ENCODE measurements at regions not wholly inside any gene's neighbourhood (a gene's known extent, or its start where the extent isn't known, plus 50 kb on each side); places are given as distances from the start of the nearest gene placed in this dataset.
"Not testable (repeated sequence)": the region's sequence is repeated elsewhere in the genome, so short reads cannot be mapped to it uniquely, and the experiment has no call there.

- H3K9me3 ChIP-seq (ENCODE audit: control insufficient read depth, low read length): no peaks in the 10 kb centered on the region
- H3K4me1 ChIP-seq (ENCODE audit: control insufficient read depth, insufficient read depth, low read length, poor library complexity, severe bottlenecking): peaks cover 10% of the 10 kb centered on the region
- no peaks in the 10 kb centered on the region for H3K36me3 ChIP-seq (ENCODE audit: control insufficient read depth, insufficient read depth, low read length)
- WGBS, 2 experiments (ENCODE audit: insufficient coverage in 2 of 2): 80% methylated on average over 1 of the region's 1 CpG; no CpG with 5 or more reads in 1 of the 2 experiments
- H3K27ac ChIP-seq (ENCODE audit: low read depth, low read length, severe bottlenecking): no peak overlapping the region
- H3K4me3 ChIP-seq (ENCODE audit: extremely low read depth, insufficient read depth, low read length, poor library complexity, severe bottlenecking): no peak overlapping the region
These were observed 159.1 kb downstream of the TBX18 start for GRCh38 chr6:84605298-84605697.

- peaks cover 10% of the 10 kb centered on the region for H3K4me1 ChIP-seq (ENCODE audit: control insufficient read depth, insufficient read depth, low read length, poor library complexity, severe bottlenecking)
- H3K36me3 ChIP-seq (ENCODE audit: control insufficient read depth, insufficient read depth, low read length): no peaks in the 10 kb centered on the region
- H3K9me3 ChIP-seq (ENCODE audit: control insufficient read depth, low read length): no peaks in the 10 kb centered on the region
- WGBS, 2 experiments (ENCODE audit: insufficient coverage in 2 of 2): 20% methylated on average over 1 of the region's 3 CpGs; no CpG with 5 or more reads in 1 of the 2 experiments
- no peak overlapping the region for H3K27ac ChIP-seq (ENCODE audit: low read depth, low read length, severe bottlenecking)
- no peak overlapping the region for H3K4me3 ChIP-seq (ENCODE audit: extremely low read depth, insufficient read depth, low read length, poor library complexity, severe bottlenecking)
These were observed 163.0 kb downstream of the TBX18 start for GRCh38 chr6:84601366-84601765.

- H3K4me3 ChIP-seq (ENCODE audit: extremely low read depth, insufficient read depth, low read length, poor library complexity, severe bottlenecking): no peak overlapping the region
- no peaks in the 10 kb centered on the region for H3K9me3 ChIP-seq (ENCODE audit: control insufficient read depth, low read length)
- H3K36me3 ChIP-seq (ENCODE audit: control insufficient read depth, insufficient read depth, low read length): no peaks in the 10 kb centered on the region
- H3K4me1 ChIP-seq (ENCODE audit: control insufficient read depth, insufficient read depth, low read length, poor library complexity, severe bottlenecking): peaks cover 10% of the 10 kb centered on the region
- no CpG with 5 or more reads among the region's 1 CpG for WGBS, 2 experiments (ENCODE audit: insufficient coverage in 2 of 2)
- H3K27ac ChIP-seq (ENCODE audit: low read depth, low read length, severe bottlenecking): no peak overlapping the region
These were observed 164.4 kb downstream of the TBX18 start for GRCh38 chr6:84599991-84600390.

GRCh38 chr6:84597238-84597875 lies 167.0 kb downstream of the TBX18 start:
- H3K4me3 ChIP-seq (ENCODE audit: extremely low read depth, insufficient read depth, low read length, poor library complexity, severe bottlenecking): no peak overlapping the region

GRCh38 chr6:84596488-84596887 lies 167.9 kb downstream of the TBX18 start:
- H3K27ac ChIP-seq (ENCODE audit: low read depth, low read length, severe bottlenecking): no peak overlapping the region
- no peaks in the 10 kb centered on the region for H3K9me3 ChIP-seq (ENCODE audit: control insufficient read depth, low read length)
- no peak overlapping the region for H3K4me3 ChIP-seq (ENCODE audit: extremely low read depth, insufficient read depth, low read length, poor library complexity, severe bottlenecking)
- no CpG with 5 or more reads among the region's 1 CpG for WGBS, 2 experiments (ENCODE audit: insufficient coverage in 2 of 2)
- no peaks in the 10 kb centered on the region for H3K36me3 ChIP-seq (ENCODE audit: control insufficient read depth, insufficient read depth, low read length)
- peaks cover 9% of the 10 kb centered on the region for H3K4me1 ChIP-seq (ENCODE audit: control insufficient read depth, insufficient read depth, low read length, poor library complexity, severe bottlenecking)

More at GRCh38 chr6:84597238-84597875, 167.0 kb downstream of the TBX18 start:
- Histone ChIP-seq H3K4me1 (ENCODE audit: control insufficient read depth, insufficient read depth, low read length, poor library complexity, severe bottlenecking) (peaks cover 10% of the 10 kb centered on the region), H3K27ac (ENCODE audit: low read depth, low read length, severe bottlenecking) (no peak overlapping the region), H3K9me3 (ENCODE audit: control insufficient read depth, low read length) (no peaks in the 10 kb centered on the region), H3K36me3 (ENCODE audit: control insufficient read depth, insufficient read depth, low read length) (no peaks in the 10 kb centered on the region)
- no CpG with 5 or more reads among the region's 4 CpGs for WGBS, 2 experiments (ENCODE audit: insufficient coverage in 2 of 2)

- Histone ChIP-seq H3K4me1 (ENCODE audit: control insufficient read depth, insufficient read depth, low read length, poor library complexity, severe bottlenecking) (peaks cover 2% of the 10 kb centered on the region), H3K4me3 (ENCODE audit: extremely low read depth, insufficient read depth, low read length, poor library complexity, severe bottlenecking) (no peak overlapping the region), H3K36me3 (ENCODE audit: control insufficient read depth, insufficient read depth, low read length) (no peaks in the 10 kb centered on the region), H3K27ac (ENCODE audit: low read depth, low read length, severe bottlenecking) (no peak overlapping the region), H3K9me3 (ENCODE audit: control insufficient read depth, low read length) (peaks cover 5% of the 10 kb centered on the region)
- 85 to 100% methylated on average over 2 of the region's 5 CpGs for WGBS, 2 experiments (ENCODE audit: insufficient coverage in 2 of 2)
These were observed 175.7 kb downstream of the TBX18 start for GRCh38 chr6:84588697-84589080.

- H3K9me3 ChIP-seq (ENCODE audit: control insufficient read depth, low read length); H3K4me1 ChIP-seq (ENCODE audit: control insufficient read depth, insufficient read depth, low read length, poor library complexity, severe bottlenecking); H3K4me3 ChIP-seq (ENCODE audit: extremely low read depth, insufficient read depth, low read length, poor library complexity, severe bottlenecking); H3K36me3 ChIP-seq (ENCODE audit: control insufficient read depth, insufficient read depth, low read length); H3K27ac ChIP-seq (ENCODE audit: low read depth, low read length, severe bottlenecking): not testable (repeated sequence)
- WGBS, 2 experiments (ENCODE audit: insufficient coverage in 2 of 2): 61 to 73% methylated on average over 3 to 4 of the region's 21 CpGs
These were observed 176.3 kb downstream of the TBX18 start for GRCh38 chr6:84587994-84588696.

GRCh38 chr6:84587202-84587940 lies 177.0 kb downstream of the TBX18 start:
- H3K4me3 ChIP-seq (ENCODE audit: extremely low read depth, insufficient read depth, low read length, poor library complexity, severe bottlenecking); H3K4me1 ChIP-seq (ENCODE audit: control insufficient read depth, insufficient read depth, low read length, poor library complexity, severe bottlenecking); H3K9me3 ChIP-seq (ENCODE audit: control insufficient read depth, low read length); H3K36me3 ChIP-seq (ENCODE audit: control insufficient read depth, insufficient read depth, low read length); H3K27ac ChIP-seq (ENCODE audit: low read depth, low read length, severe bottlenecking): not testable (repeated sequence)
- WGBS, 2 experiments (ENCODE audit: insufficient coverage in 2 of 2): 91 to 98% methylated on average over 16 to 17 of the region's 28 CpGs

- H3K36me3 ChIP-seq (ENCODE audit: control insufficient read depth, insufficient read depth, low read length): no peaks in the 10 kb centered on the region
These were observed 180.6 kb downstream of the TBX18 start for GRCh38 chr6:84583784-84584183.

GRCh38 chr6:84582997-84583396 lies 181.4 kb downstream of the TBX18 start:
- peaks cover 23% of the 10 kb centered on the region for H3K9me3 ChIP-seq (ENCODE audit: control insufficient read depth, low read length)
- 100% methylated on average over 1 of the region's 2 CpGs for WGBS, 2 experiments (ENCODE audit: insufficient coverage in 2 of 2)
- H3K36me3 ChIP-seq (ENCODE audit: control insufficient read depth, insufficient read depth, low read length): no peaks in the 10 kb centered on the region
- no peak overlapping the region for H3K4me3 ChIP-seq (ENCODE audit: extremely low read depth, insufficient read depth, low read length, poor library complexity, severe bottlenecking)
- H3K4me1 ChIP-seq (ENCODE audit: control insufficient read depth, insufficient read depth, low read length, poor library complexity, severe bottlenecking): peaks cover 9% of the 10 kb centered on the region
- no peak overlapping the region for H3K27ac ChIP-seq (ENCODE audit: low read depth, low read length, severe bottlenecking)

More at GRCh38 chr6:84583784-84584183, 180.6 kb downstream of the TBX18 start:
- Histone ChIP-seq H3K9me3 (ENCODE audit: control insufficient read depth, low read length) (peaks cover 18% of the 10 kb centered on the region), H3K27ac (ENCODE audit: low read depth, low read length, severe bottlenecking) (no peak overlapping the region), H3K4me1 (ENCODE audit: control insufficient read depth, insufficient read depth, low read length, poor library complexity, severe bottlenecking) (peaks cover 9% of the 10 kb centered on the region), H3K4me3 (ENCODE audit: extremely low read depth, insufficient read depth, low read length, poor library complexity, severe bottlenecking) (no peak overlapping the region)
- WGBS, 2 experiments (ENCODE audit: insufficient coverage in 2 of 2): 100% methylated on average over 2 of the region's 5 CpGs; no CpG with 5 or more reads in 1 of the 2 experiments

Measured in mesodermal cell (in vitro differentiated cells).